ENCODE measurements at regions not wholly inside any gene's neighbourhood (a gene's known extent, or its start where the extent isn't known, plus 50 kb on each side); places are given as distances from the start of the nearest gene placed in this dataset.

- TF ChIP-seq SP1 (IDR thresholded peaks at IDR 0.05) (no peak), CTBP1 (IDR thresholded peaks at IDR 0.05; ENCODE audit: borderline replicate concordance) (no peak), FOXK2 (IDR thresholded peaks at IDR 0.05) (no peak), HDGF (IDR thresholded peaks at IDR 0.05; ENCODE audit: borderline replicate concordance) (no peak), NFRKB (IDR thresholded peaks at IDR 0.05) (no peak)
These were observed 144.4 kb upstream of the PTER start for GRCh38 chr10:16292366-16292765.

All from HEK293T (cell line).